Tibial nerve (tissue), 4 donors: ENCODE measurements at regions not wholly inside any gene's neighbourhood (a gene's known extent, or its start where the extent isn't known, plus 50 kb on each side); places are given as distances from the start of the nearest gene placed in this dataset.

Source experiments
- DNase-seq, 2 donors: peaks; one replicate each; pipeline ENCODE4 v3.0.0-alpha.2; 2019; ENCODE audit warnings: low spot score in 2 of 2
- H3K27ac ChIP-seq, 4 donors: fragments of 200-600 bp; sonication (generic) in 3 of 4; one replicate each; pipeline ENCODE4 v1.5.1; 2017 to 2019; ENCODE audit warnings: mild to moderate bottlenecking in 1 of 4
- H3K27me3 ChIP-seq, 2 donors: fragments of 200-600 bp; sonication (generic) in 1 of 2; one replicate each; pipeline versions ENCODE4 v1.5.1 to v1.6.0; 2017 to 2019
- H3K36me3 ChIP-seq, 3 donors: fragments of 200-600 bp; sonication (generic); one replicate each; pipeline ENCODE4 v1.5.1; 2018 to 2019
- H3K4me1 ChIP-seq, 4 donors: fragments of 200-600 bp; sonication (generic) in 3 of 4; one replicate each; pipeline ENCODE4 v1.5.1; 2017 to 2019
- H3K4me3 ChIP-seq, 4 donors: fragments of 200-600 bp; sonication (generic) in 3 of 4; one replicate each; pipeline ENCODE4 v1.5.1; 2017 to 2019; ENCODE audit warnings: mild to moderate bottlenecking in 1 of 4, moderate library complexity in 1 of 4
- H3K9me3 ChIP-seq, 4 donors: fragments of 200-600 bp; sonication (generic) in 3 of 4; one replicate each; pipeline ENCODE4 v1.5.1; 2017 to 2019
- EP300 ChIP-seq, 2 donors: sonication (generic); formaldehyde crosslinking; IDR thresholded peaks; one replicate each; pipeline ENCODE4 v1.6.1; 2017; ENCODE audit warnings: antibody characterized with exemption in 2 of 2, mild to moderate bottlenecking in 1 of 2
- POLR2A ChIP-seq, 2 donors: fragments of 450-650 bp; IDR thresholded peaks; one replicate each; pipeline ENCODE4 v1.6.1; 2017; ENCODE audit warnings: antibody characterized with exemption in 2 of 2, mild to moderate bottlenecking in 2 of 2, moderate library complexity in 2 of 2
- WGBS, 2 donors: methylation state at CpG; one replicate each; pipeline ENCODE4 v1.1.5; 2018; 5-methylcytosine and 5-hydroxymethylcytosine counted together
- TF ChIP-seq, protein P1 (sequence below), 5 experiments: fragments of 200-600 bp in 3 of 5; fragments of 450-650 bp in 2 of 5; sonication (generic) in 3 of 5; IDR thresholded peaks; one replicate each; pipeline ENCODE4 v1.5.1; 2016 to 2019; ENCODE audit warnings: antibody characterized with exemption in 5 of 5, mild to moderate bottlenecking in 3 of 5, moderate library complexity in 2 of 5

DNA sequence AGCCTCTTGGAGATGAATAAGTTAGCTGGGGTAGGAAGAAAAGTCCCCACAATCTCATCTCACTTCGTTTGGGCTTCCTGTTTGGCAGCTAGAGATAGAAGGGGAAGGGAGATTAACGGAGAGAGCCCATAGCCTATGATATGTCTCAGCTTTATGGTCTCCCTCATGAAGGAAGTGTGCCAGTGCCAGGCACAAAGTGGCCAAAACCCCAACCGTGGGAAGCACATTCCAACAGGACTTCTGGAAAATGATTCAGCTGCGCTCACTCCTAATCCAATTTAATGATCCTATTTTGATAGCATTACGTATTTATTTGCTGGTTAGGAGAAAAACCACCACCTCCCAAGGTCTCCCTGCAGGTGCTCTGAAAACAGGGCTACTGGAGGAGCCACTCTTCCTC, 303.1 kb upstream of the CLINT1 start:
- Histone ChIP-seq H3K27me3 (no peaks in the 10 kb centered on the region), H3K4me1 (no peaks in the 10 kb centered on the region), H3K9me3 (no peaks in the 10 kb centered on the region), H3K4me3 (no peak overlapping the region), H3K36me3 (no peaks in the 10 kb centered on the region), H3K27ac (no peak overlapping the region)
- WGBS, 2 donors = 64 to 69% methylated on average over 5 of the region's 5 CpGs
- TF ChIP-seq, protein P1, sequence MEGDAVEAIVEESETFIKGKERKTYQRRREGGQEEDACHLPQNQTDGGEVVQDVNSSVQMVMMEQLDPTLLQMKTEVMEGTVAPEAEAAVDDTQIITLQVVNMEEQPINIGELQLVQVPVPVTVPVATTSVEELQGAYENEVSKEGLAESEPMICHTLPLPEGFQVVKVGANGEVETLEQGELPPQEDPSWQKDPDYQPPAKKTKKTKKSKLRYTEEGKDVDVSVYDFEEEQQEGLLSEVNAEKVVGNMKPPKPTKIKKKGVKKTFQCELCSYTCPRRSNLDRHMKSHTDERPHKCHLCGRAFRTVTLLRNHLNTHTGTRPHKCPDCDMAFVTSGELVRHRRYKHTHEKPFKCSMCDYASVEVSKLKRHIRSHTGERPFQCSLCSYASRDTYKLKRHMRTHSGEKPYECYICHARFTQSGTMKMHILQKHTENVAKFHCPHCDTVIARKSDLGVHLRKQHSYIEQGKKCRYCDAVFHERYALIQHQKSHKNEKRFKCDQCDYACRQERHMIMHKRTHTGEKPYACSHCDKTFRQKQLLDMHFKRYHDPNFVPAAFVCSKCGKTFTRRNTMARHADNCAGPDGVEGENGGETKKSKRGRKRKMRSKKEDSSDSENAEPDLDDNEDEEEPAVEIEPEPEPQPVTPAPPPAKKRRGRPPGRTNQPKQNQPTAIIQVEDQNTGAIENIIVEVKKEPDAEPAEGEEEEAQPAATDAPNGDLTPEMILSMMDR (IDR thresholded peaks at IDR 0.05) = no peak
- TF ChIP-seq EP300 (IDR thresholded peaks at IDR 0.05) (no peak), POLR2A (IDR thresholded peaks at IDR 0.05) (no peak)
- no peak for DNase-seq

DNA sequence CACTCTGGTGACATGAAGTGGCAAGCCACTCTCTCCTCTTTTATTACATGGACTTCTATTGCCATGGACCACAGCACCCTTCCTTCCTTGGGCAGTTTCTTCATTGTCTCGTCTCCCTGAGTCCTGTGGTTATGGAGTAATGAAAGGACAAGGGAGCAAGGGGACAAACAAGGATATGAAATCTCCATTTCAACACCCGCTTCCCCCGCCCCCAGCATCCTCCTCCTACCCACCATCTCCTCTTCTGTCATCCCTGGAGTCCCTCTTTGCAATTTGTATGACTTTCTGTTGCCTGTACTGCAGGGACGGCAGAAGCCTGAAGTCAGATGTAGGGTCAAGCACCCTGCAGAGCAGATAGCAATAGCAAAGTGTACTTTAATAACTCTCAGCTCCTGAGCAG, 300.7 kb upstream of the CLINT1 start:
- TF ChIP-seq, protein P1 (IDR thresholded peaks at IDR 0.05) = no peak
- TF ChIP-seq EP300 (IDR thresholded peaks at IDR 0.05) (no peak), POLR2A (IDR thresholded peaks at IDR 0.05) (no peak)
- WGBS, 2 donors = 73 to 79% methylated on average over 4 of the region's 4 CpGs
- no peak for DNase-seq
- Histone ChIP-seq H3K36me3 (no peaks in the 10 kb centered on the region), H3K9me3 (no peaks in the 10 kb centered on the region), H3K27ac (no peak overlapping the region), H3K4me1 (peaks cover 0 to 6% (median 0%) of the 10 kb centered on the region in 4 donors), H3K4me3 (no peak overlapping the region), H3K27me3 (no peaks in the 10 kb centered on the region)

DNA sequence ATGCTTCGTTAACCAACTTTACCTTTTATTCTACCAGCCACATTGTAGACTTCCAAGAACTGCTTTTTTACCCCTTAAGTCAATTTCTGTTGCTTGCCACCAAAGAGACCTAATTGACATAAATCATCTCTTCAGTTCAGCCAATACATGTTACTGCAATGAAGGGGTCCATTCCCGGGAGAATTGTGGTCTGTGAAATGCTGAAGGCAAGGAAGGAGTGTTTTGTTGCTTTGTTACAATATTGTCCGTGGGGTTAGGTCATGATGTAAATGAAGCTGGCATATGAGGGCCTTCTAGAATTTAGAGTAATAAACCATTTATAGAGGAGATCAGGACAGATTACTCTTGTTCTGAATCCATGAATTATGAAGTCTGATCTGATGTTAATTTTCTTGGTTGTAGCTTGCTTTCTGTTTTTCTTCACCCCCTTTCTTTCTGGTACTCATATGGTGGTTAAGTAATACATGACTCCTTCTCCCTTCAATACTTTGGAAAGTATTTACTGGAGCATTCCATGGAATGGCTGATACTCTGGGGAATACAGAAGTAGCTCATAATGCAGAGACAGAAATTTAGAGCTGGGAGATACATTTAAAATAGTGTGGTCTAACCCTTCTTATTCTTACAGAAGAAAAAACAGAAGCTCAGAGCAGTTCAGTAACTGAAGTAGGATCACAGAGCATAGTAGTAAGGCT, 297.0 kb upstream of the CLINT1 start:
- H3K27ac ChIP-seq = no peak overlapping the region
- DNase-seq = no peak
- no peaks in the 10 kb centered on the region for H3K27me3 ChIP-seq
- H3K4me1 ChIP-seq = peaks cover 0 to 10% (median 0%) of the 10 kb centered on the region in 4 donors
- WGBS, 2 donors = 74 to 76% methylated on average over 3 of the region's 3 CpGs
- TF ChIP-seq POLR2A (IDR thresholded peaks at IDR 0.05) = no peak
- TF ChIP-seq, protein P1 (IDR thresholded peaks at IDR 0.05) = no peak
- no peak for TF ChIP-seq EP300 (IDR thresholded peaks at IDR 0.05)
- H3K4me3 ChIP-seq = no peak overlapping the region
- H3K9me3 ChIP-seq = no peaks in the 10 kb centered on the region
- H3K36me3 ChIP-seq = no peaks in the 10 kb centered on the region

DNA sequence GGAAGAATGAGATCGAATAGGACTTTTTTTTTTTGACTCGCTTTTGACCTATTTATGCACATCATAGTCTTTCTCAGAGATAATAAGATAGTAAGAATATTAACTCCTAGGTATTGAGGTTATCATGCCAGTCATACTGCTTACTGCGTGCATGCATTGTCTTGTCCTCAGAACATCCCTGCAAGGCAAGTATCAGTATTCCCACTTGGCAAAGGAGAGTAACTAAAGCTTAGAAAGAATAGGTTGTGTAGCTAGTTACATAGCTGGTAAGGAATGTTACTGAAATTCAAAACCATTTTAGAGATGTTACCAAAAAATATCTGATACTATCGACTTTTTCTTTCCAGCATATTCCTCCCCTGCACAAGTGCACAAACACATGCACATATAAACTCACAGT, 296.1 kb upstream of the CLINT1 start:
- no peak overlapping the region for H3K27ac ChIP-seq
- no peaks in the 10 kb centered on the region for H3K36me3 ChIP-seq
- TF ChIP-seq, protein P1 (IDR thresholded peaks at IDR 0.05) = no peak
- no peak for TF ChIP-seq EP300 (IDR thresholded peaks at IDR 0.05)
- no peak for TF ChIP-seq POLR2A (IDR thresholded peaks at IDR 0.05)
- H3K4me1 ChIP-seq = peaks cover 0 to 10% (median 0%) of the 10 kb centered on the region in 4 donors
- H3K27me3 ChIP-seq = no peaks in the 10 kb centered on the region
- H3K9me3 ChIP-seq = no peaks in the 10 kb centered on the region
- WGBS, 2 donors = 79% methylated on average over 4 of the region's 4 CpGs
- DNase-seq = no peak
- H3K4me3 ChIP-seq = no peak overlapping the region

DNA sequence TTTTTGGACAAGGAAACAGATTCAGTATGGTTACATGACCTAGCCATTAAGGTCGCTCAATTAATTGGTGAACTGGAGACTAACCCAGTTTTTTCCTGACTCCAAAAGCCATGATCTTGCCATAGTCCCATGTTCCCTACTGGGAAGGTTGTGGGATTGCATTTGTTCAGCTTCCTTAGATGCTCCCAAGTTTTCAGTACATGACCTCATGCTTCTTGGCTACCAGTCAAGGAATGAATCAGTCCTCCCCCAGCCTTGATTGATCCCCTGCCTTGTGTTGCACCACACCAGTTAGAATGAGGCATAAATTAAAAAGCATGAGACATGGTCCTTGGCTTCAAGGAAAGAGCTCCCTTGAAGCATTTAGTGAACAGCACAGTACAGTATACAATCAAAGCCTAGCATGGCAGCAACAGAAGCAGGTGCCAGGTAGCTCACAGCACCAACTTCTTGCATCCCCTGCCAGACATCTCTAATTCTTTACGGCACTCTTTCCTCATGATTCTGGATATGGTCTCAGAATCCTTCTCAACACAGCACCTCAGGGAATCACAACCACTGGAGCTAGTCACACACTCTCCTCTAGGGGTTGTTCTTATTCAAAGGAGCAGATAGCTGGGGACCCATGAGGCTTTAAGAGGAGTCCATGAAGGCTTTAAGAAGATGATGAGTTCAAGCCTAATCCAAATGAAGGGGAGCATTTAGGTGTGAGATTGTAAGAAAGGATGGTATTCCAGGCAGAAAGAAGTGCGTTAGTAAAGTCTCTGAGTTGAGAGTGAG, 295.5 kb upstream of the CLINT1 start:
- H3K4me3 ChIP-seq = no peak overlapping the region
- H3K27ac ChIP-seq = no peak overlapping the region
- WGBS, 2 donors = 79 to 81% methylated on average over 3 of the region's 3 CpGs
- no peak for TF ChIP-seq POLR2A (IDR thresholded peaks at IDR 0.05)
- TF ChIP-seq, protein P1 (IDR thresholded peaks at IDR 0.05) = peak in 1 of 5 experiments; percentile 10
- peak in 1 of 2 donors; percentile 86 for TF ChIP-seq EP300 (IDR thresholded peaks at IDR 0.05)
- no peaks in the 10 kb centered on the region for H3K27me3 ChIP-seq
- peaks cover 0 to 10% (median 0%) of the 10 kb centered on the region in 4 donors for H3K4me1 ChIP-seq
- DNase-seq = peak in 1 of 2 donors; percentile 73
- H3K36me3 ChIP-seq = no peaks in the 10 kb centered on the region
- H3K9me3 ChIP-seq = no peaks in the 10 kb centered on the region
